ENCODE measurements at regions not wholly inside any gene's neighbourhood (a gene's known extent, or its start where the extent isn't known, plus 50 kb on each side); places are given as distances from the start of the nearest gene placed in this dataset.

DNA sequence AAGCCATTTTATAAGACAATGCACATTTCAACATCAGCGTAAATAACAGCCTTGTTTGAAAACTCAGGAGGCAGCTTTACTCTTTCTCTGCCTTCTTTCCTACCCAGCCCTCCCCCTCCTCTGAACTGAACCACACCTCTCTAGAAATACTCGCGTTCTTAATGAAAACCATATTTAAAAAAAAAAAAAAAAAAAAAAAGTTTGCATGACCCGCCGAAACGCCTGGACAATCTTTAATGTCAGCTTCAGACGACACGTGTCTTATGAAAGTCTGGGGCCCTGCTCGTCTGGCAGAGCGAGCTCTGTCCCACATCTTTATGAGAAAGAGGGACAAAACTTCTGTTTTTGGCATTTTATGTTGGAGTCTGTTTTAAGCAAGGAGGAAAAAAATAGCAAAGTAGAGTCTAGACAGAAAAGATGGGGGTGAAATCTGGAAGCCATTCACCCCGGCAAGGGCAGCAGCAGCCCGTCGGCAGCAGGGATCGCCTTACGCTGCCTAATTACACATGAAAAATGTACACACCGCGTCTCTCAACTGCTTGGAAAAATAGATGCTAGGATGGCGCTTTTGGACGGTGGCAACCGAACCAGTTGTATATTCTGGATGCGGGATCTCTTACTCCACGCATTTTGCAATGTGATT, 130.4 kb upstream of the ETS2 start:
- H3K27ac Mint-ChIP-seq (ENCODE audit: unreplicated experiment) = no peak overlapping the region
- TF ChIP-seq, protein P1, sequence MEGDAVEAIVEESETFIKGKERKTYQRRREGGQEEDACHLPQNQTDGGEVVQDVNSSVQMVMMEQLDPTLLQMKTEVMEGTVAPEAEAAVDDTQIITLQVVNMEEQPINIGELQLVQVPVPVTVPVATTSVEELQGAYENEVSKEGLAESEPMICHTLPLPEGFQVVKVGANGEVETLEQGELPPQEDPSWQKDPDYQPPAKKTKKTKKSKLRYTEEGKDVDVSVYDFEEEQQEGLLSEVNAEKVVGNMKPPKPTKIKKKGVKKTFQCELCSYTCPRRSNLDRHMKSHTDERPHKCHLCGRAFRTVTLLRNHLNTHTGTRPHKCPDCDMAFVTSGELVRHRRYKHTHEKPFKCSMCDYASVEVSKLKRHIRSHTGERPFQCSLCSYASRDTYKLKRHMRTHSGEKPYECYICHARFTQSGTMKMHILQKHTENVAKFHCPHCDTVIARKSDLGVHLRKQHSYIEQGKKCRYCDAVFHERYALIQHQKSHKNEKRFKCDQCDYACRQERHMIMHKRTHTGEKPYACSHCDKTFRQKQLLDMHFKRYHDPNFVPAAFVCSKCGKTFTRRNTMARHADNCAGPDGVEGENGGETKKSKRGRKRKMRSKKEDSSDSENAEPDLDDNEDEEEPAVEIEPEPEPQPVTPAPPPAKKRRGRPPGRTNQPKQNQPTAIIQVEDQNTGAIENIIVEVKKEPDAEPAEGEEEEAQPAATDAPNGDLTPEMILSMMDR (IDR thresholded peaks at IDR 0.05; ENCODE audit: unreplicated experiment) = no peak
- intact Hi-C loops (cut with micrococcal nuclease; ENCODE audit: unreplicated experiment) = loop anchor here (10.0 kb wide), 1 partner anchor 459 kb away; no protein-coding TSS in a partner anchor
- BruUV-seq (replicated peaks) = no TSS peak
- peaks cover 14% of the 10 kb centered on the region for H3K27me3 Mint-ChIP-seq (ENCODE audit: unreplicated experiment)
- no peak for DNase-seq
- CTCF ChIA-PET = no interaction called here
- H3K36me3 Mint-ChIP-seq (ENCODE audit: insufficient read depth, unreplicated experiment) = no peaks in the 10 kb centered on the region
- no peaks in the 10 kb centered on the region for H3K4me1 Mint-ChIP-seq (ENCODE audit: low read depth, unreplicated experiment)
- no peaks in the 10 kb centered on the region for H3K9me3 Mint-ChIP-seq (ENCODE audit: low read depth, unreplicated experiment)
- H3K4me3 Mint-ChIP-seq (ENCODE audit: low read depth, unreplicated experiment) = no peak overlapping the region

DNA sequence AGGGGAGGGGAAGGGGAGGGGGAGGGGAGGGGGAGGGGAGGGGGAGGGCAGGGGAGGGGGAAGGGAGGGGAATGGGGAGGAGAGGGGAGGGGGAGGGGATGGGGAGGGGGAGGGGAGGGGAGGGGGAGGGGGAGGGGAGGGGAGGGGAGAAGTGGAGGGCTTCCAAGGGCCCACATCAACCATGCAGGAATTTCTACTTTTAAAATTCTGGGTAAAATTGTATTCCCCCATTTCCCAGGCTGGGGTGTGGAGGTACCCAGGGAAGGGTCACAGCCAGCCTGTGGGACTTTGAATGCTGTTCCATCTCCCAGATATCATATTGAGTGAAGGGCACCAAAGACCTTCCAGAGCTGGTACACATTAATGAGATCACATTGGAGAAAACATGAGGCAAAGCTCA, 126.9 kb upstream of the ETS2 start:
- DNase-seq = no peak
- no peaks in the 10 kb centered on the region for H3K36me3 Mint-ChIP-seq (ENCODE audit: insufficient read depth, unreplicated experiment)
- TF ChIP-seq, protein P1 (IDR thresholded peaks at IDR 0.05; ENCODE audit: unreplicated experiment) = no peak
- BruUV-seq (replicated peaks) = no TSS peak
- no peak overlapping the region for H3K4me3 Mint-ChIP-seq (ENCODE audit: low read depth, unreplicated experiment)
- CTCF ChIA-PET = interaction anchor here (1.3 kb wide), 1 partner anchor 10 kb away, joined by 3 read pairs; no protein-coding TSS in a partner anchor
- peaks cover 3% of the 10 kb centered on the region for H3K9me3 Mint-ChIP-seq (ENCODE audit: low read depth, unreplicated experiment)
- H3K27ac Mint-ChIP-seq (ENCODE audit: unreplicated experiment) = no peak overlapping the region
- peaks cover 14% of the 10 kb centered on the region for H3K27me3 Mint-ChIP-seq (ENCODE audit: unreplicated experiment)
- intact Hi-C loops (cut with micrococcal nuclease; ENCODE audit: unreplicated experiment) = loop anchor here (10.0 kb wide), 1 partner anchor 456 kb away; no protein-coding TSS in a partner anchor
- H3K4me1 Mint-ChIP-seq (ENCODE audit: low read depth, unreplicated experiment) = no peaks in the 10 kb centered on the region

DNA sequence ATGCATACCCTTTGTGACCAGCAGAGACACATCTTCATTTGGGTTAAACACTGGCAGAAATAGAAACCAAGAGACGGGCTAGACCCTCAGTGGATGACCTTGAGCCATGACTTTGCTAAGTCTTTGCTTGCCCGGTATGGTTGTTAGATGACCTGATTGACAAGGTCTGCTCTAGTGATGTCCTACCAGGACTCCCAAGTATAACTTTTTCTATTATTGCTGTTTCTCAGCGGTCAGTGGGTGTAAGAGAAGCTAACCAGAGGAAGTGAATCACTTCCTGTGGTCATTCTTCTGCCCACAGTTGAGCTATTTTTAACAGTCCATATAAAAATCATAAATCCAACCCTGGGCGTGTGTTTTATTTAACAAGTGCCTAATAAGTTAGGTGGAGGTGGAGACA, 126.2 kb upstream of the ETS2 start:
- Mint-ChIP-seq H3K4me3 (ENCODE audit: low read depth, unreplicated experiment) (no peak overlapping the region), H3K9me3 (ENCODE audit: low read depth, unreplicated experiment) (peaks cover 3% of the 10 kb centered on the region), H3K36me3 (ENCODE audit: insufficient read depth, unreplicated experiment) (no peaks in the 10 kb centered on the region), H3K27me3 (ENCODE audit: unreplicated experiment) (peaks cover 14% of the 10 kb centered on the region), H3K4me1 (ENCODE audit: low read depth, unreplicated experiment) (no peaks in the 10 kb centered on the region), H3K27ac (ENCODE audit: unreplicated experiment) (no peak overlapping the region)
- no TSS peak for BruUV-seq (replicated peaks)
- TF ChIP-seq, protein P1 (IDR thresholded peaks at IDR 0.05; ENCODE audit: unreplicated experiment) = no peak
- intact Hi-C loops (cut with micrococcal nuclease; ENCODE audit: unreplicated experiment) = loop anchor here (10.0 kb wide), 1 partner anchor 455 kb away; no protein-coding TSS in a partner anchor
- CTCF ChIA-PET = interaction anchor here (0.9 kb wide), 1 partner anchor 118 kb away, joined by 3 read pairs; no protein-coding TSS in a partner anchor
- no peak for DNase-seq

DNA sequence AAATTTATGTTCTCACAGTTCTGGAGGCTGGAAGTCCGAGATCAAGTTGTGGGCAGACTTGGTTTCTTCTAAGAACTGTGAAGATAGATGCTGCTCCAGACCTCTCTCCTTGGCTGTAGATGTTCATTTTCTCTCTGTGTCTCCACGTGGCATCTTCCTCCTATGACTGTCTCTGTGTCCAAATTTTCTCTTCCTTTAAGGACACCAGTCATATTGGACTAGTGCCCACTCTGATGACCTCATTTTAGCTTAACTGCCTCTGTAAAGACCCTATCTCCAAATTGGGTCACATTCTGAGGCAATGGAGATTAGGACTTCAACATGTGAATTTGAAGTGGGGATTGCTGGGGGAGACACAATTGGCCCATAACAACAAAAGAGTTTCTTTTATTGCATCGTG, 125.3 kb upstream of the ETS2 start:
- TF ChIP-seq, protein P1 (IDR thresholded peaks at IDR 0.05; ENCODE audit: unreplicated experiment) = no peak
- H3K4me3 Mint-ChIP-seq (ENCODE audit: low read depth, unreplicated experiment) = no peak overlapping the region
- H3K36me3 Mint-ChIP-seq (ENCODE audit: insufficient read depth, unreplicated experiment) = no peaks in the 10 kb centered on the region
- CTCF ChIA-PET = no interaction called here
- no peak for DNase-seq
- H3K27me3 Mint-ChIP-seq (ENCODE audit: unreplicated experiment) = peaks cover 16% of the 10 kb centered on the region
- intact Hi-C loops (cut with micrococcal nuclease; ENCODE audit: unreplicated experiment) = no loop called here
- no peaks in the 10 kb centered on the region for H3K4me1 Mint-ChIP-seq (ENCODE audit: low read depth, unreplicated experiment)
- no TSS peak for BruUV-seq (replicated peaks)
- H3K27ac Mint-ChIP-seq (ENCODE audit: unreplicated experiment) = no peak overlapping the region
- H3K9me3 Mint-ChIP-seq (ENCODE audit: low read depth, unreplicated experiment) = peaks cover 3% of the 10 kb centered on the region

Data from Calu3 (cell line).